ENCODE measurements at regions not wholly inside any gene's neighbourhood (a gene's known extent, or its start where the extent isn't known, plus 50 kb on each side); places are given as distances from the start of the nearest gene placed in this dataset.

DNA sequence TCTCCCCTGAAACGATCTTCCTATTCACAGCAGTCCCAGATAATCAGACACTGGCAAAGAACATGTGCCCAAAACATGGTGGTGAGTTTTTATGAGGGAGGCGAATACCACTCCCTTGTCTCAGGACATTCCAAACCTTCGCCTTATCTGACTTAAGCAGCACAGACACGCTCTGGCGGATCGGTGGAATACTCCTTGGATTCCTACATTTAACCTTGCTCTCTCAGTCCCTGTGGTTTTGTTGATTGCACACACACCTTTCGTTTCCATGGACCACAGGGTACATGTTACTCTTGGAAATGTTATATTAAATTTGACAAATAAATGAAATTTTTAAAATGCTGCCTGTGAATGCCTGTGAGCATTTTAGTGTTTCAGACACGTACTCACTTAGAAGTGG is 87.8 kb upstream of the CPEB4 start:
- Histone ChIP-seq H2AFZ (ENCODE audit: low read length) (no peak overlapping the region), H3K9ac (ENCODE audit: low read length) (no peak overlapping the region), H3K27ac (ENCODE audit: low read length) (no peak overlapping the region), H3K9me2 (replicated peaks; ENCODE audit: insufficient read depth, low read length) (no peaks in the 10 kb centered on the region), H3K4me2 (ENCODE audit: low read depth, low read length) (no peak overlapping the region), H3F3A (ENCODE audit: insufficient read depth, low read length) (no peaks in the 10 kb centered on the region), H4K20me1 (ENCODE audit: insufficient read depth, low read length) (no peaks in the 10 kb centered on the region), H3K9me3 (replicated peaks; ENCODE audit: insufficient read depth, low read length) (no peaks in the 10 kb centered on the region), H3K79me2 (ENCODE audit: low read length) (no peaks in the 10 kb centered on the region), H3K36me3 (replicated peaks; ENCODE audit: insufficient read depth, low read length) (no peaks in the 10 kb centered on the region), H3K4me3 (ENCODE audit: low read length) (no peak overlapping the region), H3K4me1 (ENCODE audit: low read length) (no peaks in the 10 kb centered on the region), H3K27me3 (replicated peaks; ENCODE audit: insufficient read depth, low read length) (no peaks in the 10 kb centered on the region)
- no peak for DNase-seq
- no peak for TF ChIP-seq EZH2phosphoT487 (IDR thresholded peaks at IDR 0.05; ENCODE audit: low read length)
- TF ChIP-seq EZH2 (optimal IDR thresholded peaks at IDR 0.05; ENCODE audit: low read depth, low read length): no peak
- TF ChIP-seq, protein P1, sequence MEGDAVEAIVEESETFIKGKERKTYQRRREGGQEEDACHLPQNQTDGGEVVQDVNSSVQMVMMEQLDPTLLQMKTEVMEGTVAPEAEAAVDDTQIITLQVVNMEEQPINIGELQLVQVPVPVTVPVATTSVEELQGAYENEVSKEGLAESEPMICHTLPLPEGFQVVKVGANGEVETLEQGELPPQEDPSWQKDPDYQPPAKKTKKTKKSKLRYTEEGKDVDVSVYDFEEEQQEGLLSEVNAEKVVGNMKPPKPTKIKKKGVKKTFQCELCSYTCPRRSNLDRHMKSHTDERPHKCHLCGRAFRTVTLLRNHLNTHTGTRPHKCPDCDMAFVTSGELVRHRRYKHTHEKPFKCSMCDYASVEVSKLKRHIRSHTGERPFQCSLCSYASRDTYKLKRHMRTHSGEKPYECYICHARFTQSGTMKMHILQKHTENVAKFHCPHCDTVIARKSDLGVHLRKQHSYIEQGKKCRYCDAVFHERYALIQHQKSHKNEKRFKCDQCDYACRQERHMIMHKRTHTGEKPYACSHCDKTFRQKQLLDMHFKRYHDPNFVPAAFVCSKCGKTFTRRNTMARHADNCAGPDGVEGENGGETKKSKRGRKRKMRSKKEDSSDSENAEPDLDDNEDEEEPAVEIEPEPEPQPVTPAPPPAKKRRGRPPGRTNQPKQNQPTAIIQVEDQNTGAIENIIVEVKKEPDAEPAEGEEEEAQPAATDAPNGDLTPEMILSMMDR (IDR thresholded peaks at IDR 0.05; ENCODE audit: low read length): no peak

DNA sequence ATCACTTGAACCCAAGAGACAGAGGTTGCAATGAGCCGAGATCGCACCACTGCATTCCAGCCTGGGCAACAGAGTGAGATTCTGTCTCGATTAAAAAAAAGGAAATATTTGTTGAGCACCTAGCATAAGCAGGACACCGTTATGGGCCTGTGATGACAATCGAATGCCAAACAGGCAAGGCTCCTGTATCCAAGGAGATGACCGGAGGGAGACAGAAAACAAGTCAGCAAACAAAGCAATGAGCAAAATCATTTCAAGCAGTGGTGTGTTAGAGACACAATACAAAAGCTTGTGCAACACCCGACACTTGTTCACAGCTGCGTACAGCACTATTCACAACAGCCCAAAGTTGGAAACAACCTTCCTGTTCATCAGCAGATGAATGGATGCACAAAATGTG is 87.1 kb upstream of the CPEB4 start:
- H3K36me3 ChIP-seq (replicated peaks; ENCODE audit: insufficient read depth, low read length): no peaks in the 10 kb centered on the region
- no peaks in the 10 kb centered on the region for H4K20me1 ChIP-seq (ENCODE audit: insufficient read depth, low read length)
- no peak overlapping the region for H3K4me3 ChIP-seq (ENCODE audit: low read length)
- no peak overlapping the region for H3K4me2 ChIP-seq (ENCODE audit: low read depth, low read length)
- H3K9me3 ChIP-seq (replicated peaks; ENCODE audit: insufficient read depth, low read length): no peaks in the 10 kb centered on the region
- H2AFZ ChIP-seq (ENCODE audit: low read length): no peak overlapping the region
- no peak overlapping the region for H3K27ac ChIP-seq (ENCODE audit: low read length)
- no peaks in the 10 kb centered on the region for H3K79me2 ChIP-seq (ENCODE audit: low read length)
- no peaks in the 10 kb centered on the region for H3K4me1 ChIP-seq (ENCODE audit: low read length)
- no peaks in the 10 kb centered on the region for H3F3A ChIP-seq (ENCODE audit: insufficient read depth, low read length)
- no peaks in the 10 kb centered on the region for H3K27me3 ChIP-seq (replicated peaks; ENCODE audit: insufficient read depth, low read length)
- TF ChIP-seq EZH2 (optimal IDR thresholded peaks at IDR 0.05; ENCODE audit: low read depth, low read length) (no peak), EZH2phosphoT487 (IDR thresholded peaks at IDR 0.05; ENCODE audit: low read length) (no peak)
- TF ChIP-seq, protein P1 (IDR thresholded peaks at IDR 0.05; ENCODE audit: low read length): no peak
- no peak for DNase-seq
- no peak overlapping the region for H3K9ac ChIP-seq (ENCODE audit: low read length)
- H3K9me2 ChIP-seq (replicated peaks; ENCODE audit: insufficient read depth, low read length): no peaks in the 10 kb centered on the region

DNA sequence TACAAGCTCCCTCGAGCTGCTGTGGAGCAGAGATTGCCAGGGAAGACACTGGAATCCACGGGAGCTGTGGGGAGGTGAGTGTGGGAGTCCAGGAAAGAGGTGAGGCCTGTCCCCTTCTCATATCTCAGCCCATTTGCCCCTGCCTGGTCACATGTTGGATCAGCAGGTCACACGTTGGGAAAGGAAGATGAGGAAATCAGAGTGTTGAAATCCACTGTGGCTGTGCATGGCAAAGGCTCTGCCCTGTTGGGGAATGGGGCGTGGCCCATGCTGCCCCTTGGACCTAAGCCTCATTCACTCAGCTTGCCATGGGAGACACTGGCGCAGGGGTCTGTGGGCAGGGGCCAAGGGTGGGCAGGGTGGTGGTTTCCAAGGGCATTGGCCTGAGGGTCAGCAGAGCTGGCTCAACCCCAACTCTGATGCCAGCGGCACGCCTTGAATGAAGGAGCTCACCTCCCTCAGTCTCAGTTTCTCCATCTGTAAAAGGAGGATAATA is 85.4 kb upstream of the CPEB4 start:
- H3K27me3 ChIP-seq (replicated peaks; ENCODE audit: insufficient read depth, low read length): no peaks in the 10 kb centered on the region
- no peaks in the 10 kb centered on the region for H3F3A ChIP-seq (ENCODE audit: insufficient read depth, low read length)
- no peak overlapping the region for H2AFZ ChIP-seq (ENCODE audit: low read length)
- no peaks in the 10 kb centered on the region for H4K20me1 ChIP-seq (ENCODE audit: insufficient read depth, low read length)
- H3K4me2 ChIP-seq (ENCODE audit: low read depth, low read length): no peak overlapping the region
- H3K9me3 ChIP-seq (replicated peaks; ENCODE audit: insufficient read depth, low read length): no peaks in the 10 kb centered on the region
- H3K79me2 ChIP-seq (ENCODE audit: low read length): no peaks in the 10 kb centered on the region
- no peak overlapping the region for H3K27ac ChIP-seq (ENCODE audit: low read length)
- no peaks in the 10 kb centered on the region for H3K9me2 ChIP-seq (replicated peaks; ENCODE audit: insufficient read depth, low read length)
- H3K4me1 ChIP-seq (ENCODE audit: low read length): no peaks in the 10 kb centered on the region
- TF ChIP-seq, protein P1 (IDR thresholded peaks at IDR 0.05; ENCODE audit: low read length): no peak
- TF ChIP-seq EZH2phosphoT487 (IDR thresholded peaks at IDR 0.05; ENCODE audit: low read length) (no peak), EZH2 (optimal IDR thresholded peaks at IDR 0.05; ENCODE audit: low read depth, low read length) (no peak)
- H3K4me3 ChIP-seq (ENCODE audit: low read length): no peak overlapping the region
- DNase-seq: no peak
- no peak overlapping the region for H3K9ac ChIP-seq (ENCODE audit: low read length)
- H3K36me3 ChIP-seq (replicated peaks; ENCODE audit: insufficient read depth, low read length): no peaks in the 10 kb centered on the region
